ENCODE measurements at regions not wholly inside any gene's neighbourhood (a gene's known extent, or its start where the extent isn't known, plus 50 kb on each side); places are given as distances from the start of the nearest gene placed in this dataset.
A peak's percentile ranks its signal among the peaks of the same experiment; 100 is the strongest.

GRCh38 chr6:140441256-140441655 lies 1066.8 kb upstream of the CITED2 start:
- TF ChIP-seq EP300 (IDR thresholded peaks at IDR 0.05) (no peak), CTCF (IDR thresholded peaks at IDR 0.05) (peak in 3 of 4 experiments; percentile 26 to 62 (median 26))
